HG03521 (cell line): ENCODE measurements at regions not wholly inside any gene's neighbourhood (a gene's known extent, or its start where the extent isn't known, plus 50 kb on each side); places are given as distances from the start of the nearest gene placed in this dataset.

Source experiments
- ATAC-seq: cut with Tn5 transposase; IDR thresholded peaks from one replicate; pipeline ENCODE4 v1.9.1; 2021; ENCODE audit warnings: mild to moderate bottlenecking, moderate library complexity; ENCODE audit not compliant: unreplicated experiment

GRCh38 chr3:152185891-152186630 lies 82.7 kb upstream of the MBNL1 start:
- no peak for ATAC-seq

GRCh38 chr3:152190636-152191183 lies 78.0 kb upstream of the MBNL1 start:
- no peak for ATAC-seq

GRCh38 chr3:152192050-152192449 lies 76.7 kb upstream of the MBNL1 start:
- ATAC-seq = no peak

GRCh38 chr3:152192936-152193672 lies 75.6 kb upstream of the MBNL1 start:
- ATAC-seq = peak; percentile 1

- ATAC-seq = peak; percentile 53
Observed at GRCh38 chr3:152193673-152194267, 75.0 kb upstream of the MBNL1 start.

- no peak for ATAC-seq
Observed at GRCh38 chr3:152195206-152195605, 73.5 kb upstream of the MBNL1 start.

GRCh38 chr3:152196782-152197181 lies 71.9 kb upstream of the MBNL1 start:
- ATAC-seq = peak; percentile 37

GRCh38 chr3:152197451-152197850 lies 71.3 kb upstream of the MBNL1 start:
- ATAC-seq = no peak

GRCh38 chr3:152197937-152198336 lies 70.8 kb upstream of the MBNL1 start:
- ATAC-seq = no peak

GRCh38 chr3:152198665-152199064 lies 70.1 kb upstream of the MBNL1 start:
- ATAC-seq = no peak

- ATAC-seq = no peak
Observed at GRCh38 chr3:152199102-152199840, 69.5 kb upstream of the MBNL1 start.

GRCh38 chr3:152200476-152201420 lies 68.0 kb upstream of the MBNL1 start:
- no peak for ATAC-seq

- ATAC-seq = no peak
Observed at GRCh38 chr3:152202976-152203626, 65.6 kb upstream of the MBNL1 start.

- no peak for ATAC-seq
Observed at GRCh38 chr3:152203652-152204051, 65.1 kb upstream of the MBNL1 start.

GRCh38 chr3:152204218-152204617 lies 64.5 kb upstream of the MBNL1 start:
- ATAC-seq = no peak

- peak; percentile 37 for ATAC-seq
Observed at GRCh38 chr3:152205097-152205593, 63.6 kb upstream of the MBNL1 start.

- ATAC-seq = no peak
Observed at GRCh38 chr3:152206243-152206760, 62.4 kb upstream of the MBNL1 start.

- no peak for ATAC-seq
Observed at GRCh38 chr3:152208439-152208838, 60.3 kb upstream of the MBNL1 start.

- ATAC-seq = no peak
Observed at GRCh38 chr3:152209060-152209459, 59.7 kb upstream of the MBNL1 start.
